Muscle layer of duodenum (tissue), 2 donors: ENCODE measurements at regions not wholly inside any gene's neighbourhood (a gene's known extent, or its start where the extent isn't known, plus 50 kb on each side); places are given as distances from the start of the nearest gene placed in this dataset.

ENCODE experiments used
- H3K27ac ChIP-seq: one replicate; pipeline ENCODE4 v1.7.0; 2013; ENCODE audit warnings: mild to moderate bottlenecking, low read length
- H3K27me3 ChIP-seq: one replicate; pipeline ENCODE4 v1.7.0; 2013; ENCODE audit warnings: low read depth, mild to moderate bottlenecking, control low read depth, low read length
- H3K36me3 ChIP-seq, 2 donors: one replicate each; pipeline ENCODE4 v1.7.0; 2013; ENCODE audit warnings: low read length in 2 of 2, control low read depth in 1 of 2, mild to moderate bottlenecking in 1 of 2; ENCODE audit not compliant: insufficient read depth in 2 of 2, control insufficient read depth in 1 of 2
- H3K4me1 ChIP-seq, 2 donors: one replicate each; pipeline ENCODE4 v1.7.0; 2013; ENCODE audit warnings: low read length in 2 of 2, mild to moderate bottlenecking in 2 of 2, control low read depth in 1 of 2, moderate library complexity in 1 of 2; ENCODE audit not compliant: insufficient read depth in 2 of 2, control insufficient read depth in 1 of 2
- H3K4me3 ChIP-seq, 2 donors: one replicate each; pipeline ENCODE4 v1.7.0; 2013; ENCODE audit warnings: low read length in 2 of 2, low read depth in 1 of 2, mild to moderate bottlenecking in 1 of 2
- H3K9me3 ChIP-seq, 2 donors: one replicate each; pipeline ENCODE4 v1.7.0; 2013; ENCODE audit warnings: low read length in 2 of 2, control low read depth in 1 of 2, mild to moderate bottlenecking in 1 of 2; ENCODE audit not compliant: control insufficient read depth in 1 of 2
- donor health status: healthy.

GRCh38 chr12:91857813-91858542, 287.7 kb downstream of the BTG1 start:
- Histone ChIP-seq H3K9me3 (no peaks in the 10 kb centered on the region), H3K4me1 (peaks cover 0 to 5% of the 10 kb centered on the region in 2 donors), H3K27ac (no peak overlapping the region), H3K36me3 (no peaks in the 10 kb centered on the region), H3K27me3 (no peaks in the 10 kb centered on the region), H3K4me3 (no peak overlapping the region)

GRCh38 chr12:91854725-91855124, 290.9 kb downstream of the BTG1 start:
- Histone ChIP-seq H3K27me3 (no peaks in the 10 kb centered on the region), H3K4me3 (no peak overlapping the region), H3K27ac (peak overlapping the region; percentile 70), H3K9me3 (no peaks in the 10 kb centered on the region), H3K4me1 (peaks cover 0 to 5% of the 10 kb centered on the region in 2 donors), H3K36me3 (no peaks in the 10 kb centered on the region)

GRCh38 chr12:91853350-91854127, 292.1 kb downstream of the BTG1 start:
- Histone ChIP-seq H3K9me3 (no peaks in the 10 kb centered on the region), H3K4me1 (peaks cover 0 to 5% of the 10 kb centered on the region in 2 donors), H3K27ac (no peak overlapping the region)

GRCh38 chr12:91852634-91853033, 293.0 kb downstream of the BTG1 start:
- H3K27ac ChIP-seq = no peak overlapping the region
- H3K27me3 ChIP-seq = no peaks in the 10 kb centered on the region
- no peaks in the 10 kb centered on the region for H3K9me3 ChIP-seq
- no peaks in the 10 kb centered on the region for H3K36me3 ChIP-seq
- peaks cover 0 to 5% of the 10 kb centered on the region in 2 donors for H3K4me1 ChIP-seq
- no peak overlapping the region for H3K4me3 ChIP-seq

More at GRCh38 chr12:91853350-91854127, 292.1 kb downstream of the BTG1 start:
- H3K27me3 ChIP-seq = no peaks in the 10 kb centered on the region
- H3K36me3 ChIP-seq = no peaks in the 10 kb centered on the region
- no peak overlapping the region for H3K4me3 ChIP-seq

GRCh38 chr12:91851741-91852477, 293.7 kb downstream of the BTG1 start:
- no peaks in the 10 kb centered on the region for H3K27me3 ChIP-seq
- H3K4me3 ChIP-seq = no peak overlapping the region
- H3K36me3 ChIP-seq = no peaks in the 10 kb centered on the region
- H3K27ac ChIP-seq = no peak overlapping the region
- H3K4me1 ChIP-seq = peaks cover 0 to 5% of the 10 kb centered on the region in 2 donors
- H3K9me3 ChIP-seq = no peaks in the 10 kb centered on the region

- H3K9me3 ChIP-seq = peaks cover 0 to 5% of the 10 kb centered on the region in 2 donors
- no peak overlapping the region for H3K27ac ChIP-seq
- H3K36me3 ChIP-seq = no peaks in the 10 kb centered on the region
Measured at GRCh38 chr12:91846466-91847055, 299.1 kb downstream of the BTG1 start.

GRCh38 chr12:91845365-91845764, 300.3 kb downstream of the BTG1 start:
- Histone ChIP-seq H3K4me1 (no peaks in the 10 kb centered on the region), H3K27me3 (no peaks in the 10 kb centered on the region), H3K36me3 (no peaks in the 10 kb centered on the region), H3K9me3 (peaks cover 0 to 5% of the 10 kb centered on the region in 2 donors), H3K4me3 (no peak overlapping the region), H3K27ac (no peak overlapping the region)

More at GRCh38 chr12:91846466-91847055, 299.1 kb downstream of the BTG1 start:
- H3K4me1 ChIP-seq = no peaks in the 10 kb centered on the region
- H3K4me3 ChIP-seq = no peak overlapping the region
- H3K27me3 ChIP-seq = no peaks in the 10 kb centered on the region

GRCh38 chr12:91841822-91842221, 303.8 kb downstream of the BTG1 start:
- Histone ChIP-seq H3K27ac (no peak overlapping the region), H3K27me3 (no peaks in the 10 kb centered on the region), H3K9me3 (peaks cover 0 to 5% of the 10 kb centered on the region in 2 donors), H3K4me3 (no peak overlapping the region), H3K36me3 (no peaks in the 10 kb centered on the region), H3K4me1 (no peaks in the 10 kb centered on the region)

- no peak overlapping the region for H3K4me3 ChIP-seq
- H3K4me1 ChIP-seq = no peaks in the 10 kb centered on the region
- H3K27ac ChIP-seq = no peak overlapping the region
- no peaks in the 10 kb centered on the region for H3K36me3 ChIP-seq
- H3K9me3 ChIP-seq = no peaks in the 10 kb centered on the region
- no peaks in the 10 kb centered on the region for H3K27me3 ChIP-seq
Measured at GRCh38 chr12:91836696-91837095, 308.9 kb downstream of the BTG1 start.

GRCh38 chr12:91836264-91836663, 309.4 kb downstream of the BTG1 start:
- H3K27ac ChIP-seq = no peak overlapping the region
- H3K4me1 ChIP-seq = no peaks in the 10 kb centered on the region
- no peaks in the 10 kb centered on the region for H3K27me3 ChIP-seq
- H3K4me3 ChIP-seq = no peak overlapping the region
- no peaks in the 10 kb centered on the region for H3K36me3 ChIP-seq
- no peaks in the 10 kb centered on the region for H3K9me3 ChIP-seq

GRCh38 chr12:91835693-91836092, 310.0 kb downstream of the BTG1 start:
- no peak overlapping the region for H3K27ac ChIP-seq
- H3K9me3 ChIP-seq = no peaks in the 10 kb centered on the region
- H3K4me1 ChIP-seq = no peaks in the 10 kb centered on the region
- H3K27me3 ChIP-seq = no peaks in the 10 kb centered on the region
- H3K4me3 ChIP-seq = no peak overlapping the region
- H3K36me3 ChIP-seq = no peaks in the 10 kb centered on the region
